ENCODE measurements at regions not wholly inside any gene's neighbourhood (a gene's known extent, or its start where the extent isn't known, plus 50 kb on each side); places are given as distances from the start of the nearest gene placed in this dataset.

DNA sequence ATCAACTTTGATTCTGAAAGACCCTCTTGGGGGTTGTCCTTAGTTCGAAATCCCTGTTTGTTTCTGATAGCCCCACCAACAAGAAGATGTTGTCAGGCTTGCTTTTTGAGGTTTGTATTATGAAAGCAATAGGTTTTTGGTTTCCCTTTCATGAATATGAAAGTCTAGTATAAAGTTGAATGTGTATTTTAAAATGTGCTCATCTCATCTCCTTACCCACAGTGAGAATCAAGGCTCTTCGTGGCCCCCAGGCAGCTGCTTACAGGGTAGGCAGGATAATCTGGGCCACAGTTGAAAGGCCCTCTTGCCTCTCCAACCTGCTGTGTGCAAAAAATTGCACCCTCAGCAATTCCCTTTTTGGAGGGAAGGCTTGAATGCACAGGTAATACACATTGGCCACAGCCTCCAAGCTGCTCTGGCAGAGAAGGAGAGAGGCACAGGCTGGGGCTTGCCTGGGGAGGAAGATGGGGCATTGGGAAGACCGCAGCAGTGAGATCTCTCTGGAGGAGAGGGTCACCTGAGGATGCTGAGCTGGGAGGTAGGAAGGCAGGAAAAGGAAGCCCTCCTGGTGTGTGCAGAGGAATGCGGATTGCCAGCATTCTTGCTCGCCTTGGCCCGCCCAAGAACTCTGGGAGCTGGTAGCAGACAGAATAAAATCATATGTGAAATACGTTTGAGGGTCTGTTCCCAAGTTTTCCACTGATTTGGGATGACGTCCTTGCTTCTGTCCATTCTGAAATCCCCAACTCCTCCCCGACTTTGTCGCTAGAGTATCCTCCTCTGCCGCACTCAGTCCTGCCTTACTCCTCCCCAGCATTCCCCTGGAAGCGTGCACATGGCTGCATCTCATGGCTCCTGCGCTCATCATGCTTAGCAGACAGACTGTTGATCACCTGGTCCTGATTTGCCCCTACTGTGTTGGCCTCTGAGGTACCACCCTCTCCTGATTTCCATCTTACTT, 196.4 kb downstream of the RPLP1 start:
- H3K27ac Mint-ChIP-seq: peak overlapping the region; percentile 58
- H3K4me3 Mint-ChIP-seq: peak overlapping the region; percentile 51
- peaks cover 29% of the 10 kb centered on the region for H3K4me1 Mint-ChIP-seq (ENCODE audit: unreplicated experiment)
- H3K27me3 Mint-ChIP-seq: peaks cover 51% of the 10 kb centered on the region
- H3K9me3 Mint-ChIP-seq: no peaks in the 10 kb centered on the region
- H3K36me3 Mint-ChIP-seq: peaks cover 3% of the 10 kb centered on the region
- DNase-seq (ENCODE audit: extremely low spot score, unreplicated experiment): peak; percentile 58
- TF ChIP-seq, protein P1, sequence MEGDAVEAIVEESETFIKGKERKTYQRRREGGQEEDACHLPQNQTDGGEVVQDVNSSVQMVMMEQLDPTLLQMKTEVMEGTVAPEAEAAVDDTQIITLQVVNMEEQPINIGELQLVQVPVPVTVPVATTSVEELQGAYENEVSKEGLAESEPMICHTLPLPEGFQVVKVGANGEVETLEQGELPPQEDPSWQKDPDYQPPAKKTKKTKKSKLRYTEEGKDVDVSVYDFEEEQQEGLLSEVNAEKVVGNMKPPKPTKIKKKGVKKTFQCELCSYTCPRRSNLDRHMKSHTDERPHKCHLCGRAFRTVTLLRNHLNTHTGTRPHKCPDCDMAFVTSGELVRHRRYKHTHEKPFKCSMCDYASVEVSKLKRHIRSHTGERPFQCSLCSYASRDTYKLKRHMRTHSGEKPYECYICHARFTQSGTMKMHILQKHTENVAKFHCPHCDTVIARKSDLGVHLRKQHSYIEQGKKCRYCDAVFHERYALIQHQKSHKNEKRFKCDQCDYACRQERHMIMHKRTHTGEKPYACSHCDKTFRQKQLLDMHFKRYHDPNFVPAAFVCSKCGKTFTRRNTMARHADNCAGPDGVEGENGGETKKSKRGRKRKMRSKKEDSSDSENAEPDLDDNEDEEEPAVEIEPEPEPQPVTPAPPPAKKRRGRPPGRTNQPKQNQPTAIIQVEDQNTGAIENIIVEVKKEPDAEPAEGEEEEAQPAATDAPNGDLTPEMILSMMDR (conservative IDR thresholded peaks at IDR 0.05): no peak

DNA sequence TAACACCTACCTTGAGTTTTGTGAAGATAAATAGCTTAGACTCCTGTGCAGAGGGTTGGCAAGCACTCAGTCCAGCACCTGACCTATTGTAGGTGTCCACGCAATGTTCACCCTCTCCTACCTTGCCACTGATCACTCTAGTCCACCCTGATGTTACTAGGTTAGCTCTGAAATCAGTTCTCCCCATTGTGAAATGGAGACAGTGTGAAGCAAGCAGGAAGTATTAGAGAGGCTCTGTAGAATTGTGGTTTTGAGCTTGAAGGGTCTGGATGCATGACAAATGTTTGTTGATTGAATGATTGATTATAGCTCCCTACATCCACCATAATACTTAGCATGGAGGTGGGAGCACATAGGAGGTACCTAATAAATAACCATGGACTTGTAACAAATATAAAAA, 199.7 kb downstream of the RPLP1 start:
- no peak overlapping the region for H3K4me3 Mint-ChIP-seq
- H3K4me1 Mint-ChIP-seq (ENCODE audit: unreplicated experiment): peaks cover 27% of the 10 kb centered on the region
- no peaks in the 10 kb centered on the region for H3K9me3 Mint-ChIP-seq
- no peak for DNase-seq (ENCODE audit: extremely low spot score, unreplicated experiment)
- H3K27ac Mint-ChIP-seq: no peak overlapping the region
- TF ChIP-seq, protein P1 (conservative IDR thresholded peaks at IDR 0.05): no peak
- no peaks in the 10 kb centered on the region for H3K36me3 Mint-ChIP-seq
- H3K27me3 Mint-ChIP-seq: peaks cover 57% of the 10 kb centered on the region

DNA sequence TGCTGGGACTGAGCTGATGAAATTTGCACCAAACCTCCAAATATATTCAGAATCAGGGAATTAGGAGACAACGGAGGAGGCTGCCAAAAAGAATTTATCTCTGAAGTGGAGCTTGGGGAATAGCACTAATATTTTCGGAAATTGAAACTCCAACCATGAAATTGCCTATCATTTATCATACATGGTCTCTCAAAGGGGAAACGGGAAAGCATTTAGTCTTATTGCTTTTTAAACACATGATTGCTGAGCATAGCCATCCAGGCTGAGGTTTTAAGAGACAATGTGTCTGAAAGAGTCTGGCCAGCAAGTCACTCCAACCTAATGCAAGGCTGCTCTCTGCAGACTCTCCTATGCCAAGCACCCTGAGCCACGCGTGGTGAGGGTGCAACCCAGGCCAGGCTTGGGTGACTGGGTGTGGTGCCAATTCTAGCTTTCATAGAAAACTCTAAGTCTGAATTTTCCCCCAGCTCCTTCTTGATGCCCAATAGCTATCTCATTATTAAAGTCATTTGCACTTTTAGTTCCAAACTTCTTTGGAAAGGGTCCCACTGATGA, 200.2 kb downstream of the RPLP1 start:
- TF ChIP-seq, protein P1 (conservative IDR thresholded peaks at IDR 0.05): no peak
- Mint-ChIP-seq H3K4me1 (ENCODE audit: unreplicated experiment) (peaks cover 21% of the 10 kb centered on the region), H3K9me3 (no peaks in the 10 kb centered on the region), H3K4me3 (no peak overlapping the region), H3K27me3 (peaks cover 55% of the 10 kb centered on the region), H3K36me3 (no peaks in the 10 kb centered on the region), H3K27ac (no peak overlapping the region)
- peak; percentile 48 for DNase-seq (ENCODE audit: extremely low spot score, unreplicated experiment)

DNA sequence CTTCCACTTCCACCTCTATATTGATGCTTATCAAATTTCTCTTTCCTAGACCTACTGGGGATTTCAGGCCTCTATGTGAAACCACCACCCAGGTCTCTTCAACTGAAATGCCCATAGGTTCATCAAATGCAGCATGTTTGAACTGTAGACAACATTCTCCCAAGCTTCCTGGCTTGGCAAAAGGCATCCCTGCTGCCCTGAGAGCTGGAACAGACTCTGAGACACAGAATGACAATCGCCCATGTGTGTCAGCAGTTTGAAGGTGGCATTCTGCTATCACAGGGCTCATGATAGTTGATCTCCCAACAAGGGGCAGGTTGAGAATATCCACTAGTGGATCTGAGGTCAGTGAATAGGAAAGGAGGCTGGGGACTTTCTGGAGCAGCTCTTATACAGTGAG, 200.7 kb downstream of the RPLP1 start:
- Mint-ChIP-seq H3K36me3 (no peaks in the 10 kb centered on the region), H3K27me3 (peaks cover 54% of the 10 kb centered on the region), H3K9me3 (no peaks in the 10 kb centered on the region), H3K4me1 (ENCODE audit: unreplicated experiment) (peaks cover 17% of the 10 kb centered on the region), H3K4me3 (no peak overlapping the region), H3K27ac (no peak overlapping the region)
- TF ChIP-seq, protein P1 (conservative IDR thresholded peaks at IDR 0.05): no peak
- peak; percentile 11 for DNase-seq (ENCODE audit: extremely low spot score, unreplicated experiment)

DNA sequence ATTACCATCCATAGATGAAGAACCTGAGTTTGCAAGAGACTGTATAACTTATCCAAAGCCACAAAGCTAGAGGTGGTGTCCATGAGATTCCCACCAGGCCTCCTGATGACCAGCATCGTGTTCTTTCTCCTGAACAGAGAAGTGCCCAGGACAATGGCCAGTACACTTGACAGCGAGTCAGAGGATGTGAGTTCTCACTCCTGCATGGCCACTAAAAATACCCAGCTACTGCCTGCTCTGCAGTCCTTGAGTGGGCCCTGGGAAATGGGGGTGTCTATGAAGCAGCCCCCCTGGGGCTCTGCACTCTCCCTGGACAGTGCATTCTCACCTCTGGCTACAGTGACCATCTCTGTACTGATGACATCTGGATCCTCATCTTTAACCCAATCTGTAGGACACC, 201.2 kb downstream of the RPLP1 start:
- H3K27me3 Mint-ChIP-seq: peaks cover 52% of the 10 kb centered on the region
- peak; percentile 49 for DNase-seq (ENCODE audit: extremely low spot score, unreplicated experiment)
- H3K27ac Mint-ChIP-seq: no peak overlapping the region
- H3K36me3 Mint-ChIP-seq: no peaks in the 10 kb centered on the region
- no peak overlapping the region for H3K4me3 Mint-ChIP-seq
- H3K9me3 Mint-ChIP-seq: no peaks in the 10 kb centered on the region
- H3K4me1 Mint-ChIP-seq (ENCODE audit: unreplicated experiment): peaks cover 12% of the 10 kb centered on the region
- TF ChIP-seq, protein P1 (conservative IDR thresholded peaks at IDR 0.05): no peak

All from type B pancreatic cell (in vitro differentiated cells).